ENCODE measurements at regions not wholly inside any gene's neighbourhood (a gene's known extent, or its start where the extent isn't known, plus 50 kb on each side); places are given as distances from the start of the nearest gene placed in this dataset.

- TF ChIP-seq CTCF (conservative IDR thresholded peaks at IDR 0.05; ENCODE audit: low read depth in 2 of 2): no peak
- no peak for TF ChIP-seq POLR2AphosphoS5 (IDR thresholded peaks at IDR 0.05; ENCODE audit: low read depth)
- no peak for TF ChIP-seq EZH2phosphoT487 (IDR thresholded peaks at IDR 0.05; ENCODE audit: unreplicated experiment)
- no peak for TF ChIP-seq EZH2 (IDR thresholded peaks at IDR 0.05; ENCODE audit: low read depth, unreplicated experiment)
- no peak for TF ChIP-seq REST (IDR thresholded peaks at IDR 0.05; ENCODE audit: unreplicated experiment)
- no peak for TF ChIP-seq JUNB (IDR thresholded peaks at IDR 0.05; ENCODE audit: unreplicated experiment)
These were observed 78.8 kb upstream of the IPO9 start for GRCh38 chr1:201750120-201750519.
